ENCODE measurements at regions not wholly inside any gene's neighbourhood (a gene's known extent, or its start where the extent isn't known, plus 50 kb on each side); places are given as distances from the start of the nearest gene placed in this dataset.
"Not testable (repeated sequence)": the region's sequence is repeated elsewhere in the genome, so short reads cannot be mapped to it uniquely, and the experiment has no call there.

- DNase-seq (ENCODE audit: low read depth), result no peak
Measured at GRCh38 chr5:89072842-89073672, 190.1 kb upstream of the MEF2C start.

- DNase-seq (ENCODE audit: low read depth), result no peak
Measured at GRCh38 chr5:89071941-89072331, 189.0 kb upstream of the MEF2C start.

DNA sequence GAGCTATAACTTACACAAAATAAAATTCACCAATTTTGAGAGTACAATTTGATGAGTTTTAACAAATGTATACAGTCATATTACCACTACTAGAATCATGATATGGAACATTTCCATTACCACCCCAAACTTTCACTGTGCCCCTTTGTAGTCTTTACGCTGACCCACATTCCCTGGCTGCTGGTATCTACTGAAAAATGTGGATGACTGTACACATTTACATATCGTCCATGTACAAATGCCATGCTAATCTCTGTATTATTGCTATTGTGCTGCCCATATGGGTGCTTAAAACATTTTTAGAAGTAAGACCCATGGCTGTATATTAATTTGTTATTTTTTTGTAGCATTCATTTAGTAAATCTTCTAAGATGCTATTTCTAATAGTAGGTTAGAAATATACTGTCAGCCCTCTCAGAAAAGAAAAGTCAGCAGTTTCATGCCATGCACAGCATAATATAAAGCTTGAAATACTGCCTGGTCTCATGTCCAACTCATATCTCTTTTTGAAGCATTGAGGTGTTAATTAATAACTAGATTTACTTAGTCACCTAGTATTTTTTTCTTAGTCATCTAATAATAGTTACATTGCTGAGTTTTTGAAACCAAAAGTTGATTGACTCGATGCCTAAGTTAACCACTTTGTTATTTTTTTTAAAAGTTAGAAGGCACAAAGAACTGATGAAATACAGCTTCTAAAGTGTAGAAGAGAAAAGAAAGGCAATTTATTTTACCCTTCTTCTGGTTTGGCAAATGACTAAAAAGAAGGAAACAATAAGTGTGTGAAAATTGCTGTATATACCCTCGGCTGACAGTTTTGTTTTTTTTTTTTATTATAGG, 188.3 kb upstream of the MEF2C start:
- no peak for DNase-seq (ENCODE audit: low read depth)

- DNase-seq (ENCODE audit: low read depth), result no peak
Measured at GRCh38 chr5:89069591-89069990, 186.6 kb upstream of the MEF2C start.

DNA sequence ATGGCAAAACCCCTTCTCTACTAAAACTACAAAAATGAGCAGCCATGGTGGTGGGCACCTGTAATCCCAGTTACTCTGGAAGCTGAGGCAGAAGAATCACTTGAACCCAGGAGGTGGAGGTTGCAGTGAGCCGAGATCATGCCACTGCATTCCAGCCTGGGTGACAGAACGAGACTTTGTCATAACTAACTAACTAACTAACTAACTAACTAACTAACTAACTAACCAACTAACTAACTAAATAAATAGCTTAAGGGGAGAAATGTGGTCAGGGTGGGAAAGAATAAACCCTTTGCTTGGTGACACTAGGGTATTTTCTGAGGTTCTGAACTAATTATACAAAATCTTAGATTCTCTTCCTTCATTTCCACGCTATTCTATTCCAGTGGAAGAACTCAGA, 184.4 kb upstream of the MEF2C start:
- DNase-seq (ENCODE audit: low read depth), result no peak

GRCh38 chr5:89065919-89066318, 182.9 kb upstream of the MEF2C start:
- no peak for DNase-seq (ENCODE audit: low read depth)

DNA sequence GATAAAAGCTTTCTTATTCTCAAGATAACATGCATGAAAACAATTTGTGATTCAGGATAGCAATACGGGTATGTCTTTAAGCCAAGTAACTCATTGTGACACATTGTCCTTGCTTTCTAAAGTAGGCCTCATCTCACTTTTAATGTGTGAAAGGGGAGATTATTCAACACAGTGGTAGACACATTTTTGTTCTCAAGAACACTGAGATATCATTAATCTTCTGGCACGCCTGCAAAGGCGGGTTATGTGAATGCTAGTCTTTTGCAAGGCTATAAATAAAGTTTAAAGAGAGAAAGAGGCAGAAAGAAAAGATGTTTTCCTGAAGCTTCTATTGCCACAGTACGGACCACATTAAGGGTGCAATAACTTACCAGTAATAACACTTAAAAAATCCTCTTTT, 181.8 kb upstream of the MEF2C start:
- DNase-seq (ENCODE audit: low read depth), result no peak

DNA sequence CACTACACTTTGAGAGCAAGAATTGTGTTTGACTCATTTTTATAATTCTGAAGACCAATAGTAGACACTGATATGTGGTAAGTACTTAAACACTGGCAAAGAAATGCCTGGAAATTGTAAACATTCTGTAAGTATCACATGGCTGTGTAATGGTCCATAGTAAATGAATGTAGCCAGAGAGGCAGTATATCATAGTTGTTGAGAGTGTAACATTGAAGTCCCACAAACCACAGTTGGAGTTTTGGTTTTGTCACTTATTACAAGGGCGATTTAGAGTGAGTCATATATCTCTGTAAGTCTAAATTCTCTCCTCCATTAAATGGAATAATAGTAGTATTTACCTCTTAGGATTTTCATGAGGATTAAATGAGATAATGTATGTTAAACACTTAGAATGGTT, 181.1 kb upstream of the MEF2C start:
- DNase-seq (ENCODE audit: low read depth), result no peak

- DNase-seq (ENCODE audit: low read depth), result no peak
Measured at GRCh38 chr5:89060768-89061167, 177.8 kb upstream of the MEF2C start.

DNA sequence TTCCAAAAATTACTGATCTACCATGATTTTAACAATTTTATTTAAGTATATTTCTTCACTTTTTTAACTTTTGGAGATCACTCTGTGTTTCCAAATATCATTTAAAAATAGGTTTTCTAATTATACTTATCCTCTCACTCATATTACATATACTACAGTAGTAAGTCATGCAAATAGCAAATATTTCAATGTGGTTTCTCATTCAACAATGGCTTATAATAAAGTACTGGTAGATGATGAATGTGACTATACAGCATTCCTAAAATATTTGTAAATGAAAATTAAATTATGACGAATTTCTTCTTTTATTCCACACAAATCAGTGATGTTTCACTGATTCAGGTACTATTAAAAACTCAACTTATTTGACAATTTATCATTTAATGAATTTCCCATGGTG, 176.3 kb upstream of the MEF2C start:
- no peak for DNase-seq (ENCODE audit: low read depth)

- DNase-seq (ENCODE audit: low read depth), result no peak
Measured at GRCh38 chr5:89055695-89056085, 172.7 kb upstream of the MEF2C start.

DNA sequence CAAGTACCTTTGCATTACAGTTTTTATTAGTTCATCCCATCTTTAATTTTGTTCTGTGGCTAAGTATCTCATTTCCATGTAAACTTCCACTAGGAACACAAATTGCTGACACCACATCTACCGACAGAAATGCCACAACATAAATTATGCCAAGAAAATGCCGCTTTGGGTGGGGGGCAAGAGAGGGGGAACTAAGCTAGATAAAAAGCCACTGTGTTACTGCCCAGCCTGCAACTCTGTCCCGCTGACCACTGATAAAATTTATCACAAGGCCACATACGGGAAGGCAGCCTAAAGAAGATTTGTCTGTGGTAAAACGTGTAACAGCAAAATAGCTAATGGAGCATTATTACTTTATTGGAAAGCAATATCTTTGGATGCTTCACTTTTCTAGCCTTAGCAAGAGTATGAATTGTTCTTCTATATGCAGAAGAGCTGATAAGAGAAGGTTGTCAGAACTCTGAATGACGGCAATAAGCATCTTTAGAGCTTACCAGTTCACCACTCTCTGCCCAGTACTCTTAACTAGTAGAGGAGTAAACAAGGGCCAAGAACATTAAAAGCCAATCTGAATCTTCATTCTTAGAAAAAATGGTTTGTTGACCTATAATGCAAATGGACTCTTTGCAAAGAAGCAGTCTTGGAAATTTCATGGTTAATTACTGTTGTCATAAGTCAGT, 172.2 kb upstream of the MEF2C start:
- no peak for DNase-seq (ENCODE audit: low read depth)

DNA sequence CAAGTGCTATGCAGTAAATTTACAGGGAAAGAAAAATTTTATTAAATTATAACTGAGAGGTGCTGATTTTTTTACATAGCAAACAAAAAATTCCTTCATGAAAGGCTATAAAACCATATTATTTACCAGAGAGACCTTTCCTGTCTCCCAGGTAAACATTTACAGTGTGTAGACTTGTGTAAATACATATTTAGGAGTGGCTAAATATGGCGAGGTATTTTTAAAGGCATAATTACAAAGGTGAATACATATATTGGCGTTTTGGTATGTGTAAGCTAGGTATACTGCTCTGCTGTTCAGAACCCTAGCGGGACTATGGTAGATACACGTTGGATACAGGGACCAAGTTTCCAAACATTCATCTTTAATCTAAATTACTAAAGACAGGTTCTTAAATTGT, 170.6 kb upstream of the MEF2C start:
- DNase-seq (ENCODE audit: low read depth), result no peak

GRCh38 chr5:89050062-89050461, 167.1 kb upstream of the MEF2C start:
- not testable (repeated sequence) for DNase-seq (ENCODE audit: low read depth)

DNA sequence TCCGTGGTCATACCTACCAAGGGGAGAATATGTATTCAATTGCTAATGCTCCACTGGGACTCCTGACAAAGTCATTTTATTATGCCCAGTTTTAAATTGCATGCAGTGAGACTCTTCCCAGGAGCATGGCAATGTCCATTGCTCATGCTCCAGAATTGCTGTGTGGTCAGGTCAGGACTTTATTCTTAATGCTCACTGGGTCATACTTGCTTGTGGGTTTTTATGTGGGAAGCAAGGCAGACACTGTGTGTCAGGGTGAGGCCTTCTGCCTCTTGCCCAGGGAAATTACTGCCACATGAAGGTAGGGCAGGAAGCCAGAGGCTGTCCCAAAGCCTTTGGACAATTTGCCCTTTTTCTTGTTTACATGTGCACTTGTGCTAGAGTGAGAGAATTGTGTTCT, 164.6 kb upstream of the MEF2C start:
- DNase-seq (ENCODE audit: low read depth), result no peak

- DNase-seq (ENCODE audit: low read depth), result no peak
Measured at GRCh38 chr5:89045216-89045615, 162.2 kb upstream of the MEF2C start.

- no peak for DNase-seq (ENCODE audit: low read depth)
Measured at GRCh38 chr5:89044674-89045200, 161.8 kb upstream of the MEF2C start.

DNA sequence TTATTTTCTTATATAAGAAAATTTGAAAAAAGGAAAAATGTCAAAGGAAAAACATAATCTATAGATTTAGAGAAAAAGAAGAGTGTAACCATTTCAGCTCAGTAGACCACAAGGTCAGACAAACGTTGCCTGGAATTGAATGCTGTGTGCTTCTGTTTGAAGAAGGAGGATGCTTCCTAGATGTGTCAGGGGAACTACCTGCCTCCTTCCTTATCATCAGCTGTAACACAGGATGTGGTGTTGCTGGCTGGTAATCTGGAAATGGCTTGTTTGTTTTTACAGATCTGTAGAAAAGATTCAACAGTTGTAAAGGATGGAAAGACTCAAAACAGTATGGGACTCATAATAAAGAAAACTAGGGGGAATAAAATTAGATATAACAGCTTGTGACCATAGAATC, 160.7 kb upstream of the MEF2C start:
- DNase-seq (ENCODE audit: low read depth), result no peak

DNA sequence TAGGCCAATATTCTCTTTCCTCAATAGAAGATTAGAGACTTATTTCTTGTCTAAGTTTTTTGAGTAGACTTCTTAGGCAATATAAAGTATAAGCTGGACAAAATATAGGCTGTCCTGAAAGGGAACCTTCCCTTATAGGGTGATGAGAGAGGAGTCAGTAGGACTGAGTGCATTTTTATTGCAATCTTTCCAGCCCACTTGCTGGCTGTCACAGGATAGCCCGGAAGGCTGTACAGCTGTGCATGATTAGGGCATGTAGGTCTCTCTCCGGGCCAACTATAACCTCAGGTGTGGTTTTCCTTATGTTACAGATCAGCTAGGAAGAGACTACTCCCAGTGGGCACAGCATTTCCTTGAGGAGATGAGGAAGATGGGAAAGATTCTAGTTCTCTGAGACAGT, 159.8 kb upstream of the MEF2C start:
- DNase-seq (ENCODE audit: low read depth), result no peak

DNA sequence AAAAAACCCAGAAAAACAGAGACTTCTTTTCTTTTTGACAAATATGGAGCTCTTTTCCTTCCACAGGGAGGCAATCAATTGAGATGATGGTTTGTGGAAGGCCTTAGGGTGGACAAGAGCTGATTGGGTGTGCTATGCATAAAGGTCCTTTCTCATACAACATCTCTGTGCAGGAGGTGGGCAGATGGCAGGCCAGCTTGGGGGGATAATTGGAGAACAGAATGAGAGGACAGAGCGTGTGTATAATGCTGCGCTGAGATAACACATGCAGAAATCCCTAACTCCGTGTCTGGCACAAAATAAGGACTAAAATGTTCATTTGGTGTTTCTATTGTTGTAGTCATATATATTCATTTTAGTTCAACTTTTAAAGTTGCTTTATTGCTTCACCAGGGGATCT, 159.0 kb upstream of the MEF2C start:
- DNase-seq (ENCODE audit: low read depth), result no peak

DNA sequence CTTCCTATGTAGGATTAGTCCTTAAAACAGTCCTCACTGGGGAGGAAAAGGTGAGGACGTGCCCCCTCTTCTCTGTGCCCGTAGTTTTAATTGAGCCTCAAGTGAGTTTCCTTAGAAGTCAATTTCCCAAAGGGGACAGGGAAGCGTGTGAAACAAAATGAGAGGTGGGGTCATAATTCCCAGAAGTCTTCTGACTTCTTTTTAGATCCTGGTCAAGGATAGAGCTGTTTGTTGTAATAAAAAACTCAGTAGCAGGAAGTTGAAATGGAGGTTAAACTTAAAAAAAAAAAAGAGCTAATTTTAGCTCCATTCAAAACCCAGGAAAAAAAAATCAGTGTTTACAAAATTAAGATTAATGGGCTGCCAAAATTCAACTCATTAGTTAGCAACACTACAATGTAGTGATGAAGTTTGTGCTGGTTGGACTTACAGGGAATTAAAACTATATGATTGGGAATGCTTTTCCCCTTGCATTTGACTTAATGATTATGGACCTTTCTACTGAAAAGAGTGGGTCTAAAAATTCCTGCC, 158.3 kb upstream of the MEF2C start:
- no peak for DNase-seq (ENCODE audit: low read depth)

Measured in HS-27A (cell line).